ENCODE measurements at regions not wholly inside any gene's neighbourhood (a gene's known extent, or its start where the extent isn't known, plus 50 kb on each side); places are given as distances from the start of the nearest gene placed in this dataset.
"Not testable (repeated sequence)": the region's sequence is repeated elsewhere in the genome, so short reads cannot be mapped to it uniquely, and the experiment has no call there.

DNA sequence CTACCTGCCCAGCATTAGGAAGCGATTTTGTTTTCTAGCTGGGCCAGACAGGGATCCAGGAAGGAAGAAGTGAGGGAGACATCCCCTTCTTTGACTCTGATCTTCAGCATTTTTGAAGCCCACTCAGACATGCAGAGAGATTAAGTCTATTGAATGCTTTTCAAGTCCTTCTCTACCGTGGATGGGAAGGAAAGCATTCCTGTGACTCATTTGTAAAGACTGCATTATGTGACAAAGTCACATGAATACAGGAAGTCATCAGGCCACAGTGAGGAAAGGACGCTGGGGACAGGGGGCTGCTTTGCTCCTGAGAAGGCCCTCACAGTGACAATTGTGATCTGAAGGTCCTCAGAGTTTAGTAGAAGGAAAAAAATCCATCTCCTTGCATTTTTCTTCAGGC is 67.4 kb upstream of the GBA3 start:
- no peak overlapping the region for H3K27ac ChIP-seq (ENCODE audit: poor library complexity, severe bottlenecking)
- no peaks in the 10 kb centered on the region for H3K9me3 ChIP-seq (ENCODE audit: severe bottlenecking)
- H3K4me1 ChIP-seq (ENCODE audit: insufficient read depth, poor library complexity, severe bottlenecking): no peaks in the 10 kb centered on the region
- DNase-seq (ENCODE audit: low spot score) (no peak), ATAC-seq (ENCODE audit: low read depth) (no peak)
- no peaks in the 10 kb centered on the region for H3K27me3 ChIP-seq (ENCODE audit: insufficient read depth, poor library complexity, severe bottlenecking)
- TF ChIP-seq, protein P1, sequence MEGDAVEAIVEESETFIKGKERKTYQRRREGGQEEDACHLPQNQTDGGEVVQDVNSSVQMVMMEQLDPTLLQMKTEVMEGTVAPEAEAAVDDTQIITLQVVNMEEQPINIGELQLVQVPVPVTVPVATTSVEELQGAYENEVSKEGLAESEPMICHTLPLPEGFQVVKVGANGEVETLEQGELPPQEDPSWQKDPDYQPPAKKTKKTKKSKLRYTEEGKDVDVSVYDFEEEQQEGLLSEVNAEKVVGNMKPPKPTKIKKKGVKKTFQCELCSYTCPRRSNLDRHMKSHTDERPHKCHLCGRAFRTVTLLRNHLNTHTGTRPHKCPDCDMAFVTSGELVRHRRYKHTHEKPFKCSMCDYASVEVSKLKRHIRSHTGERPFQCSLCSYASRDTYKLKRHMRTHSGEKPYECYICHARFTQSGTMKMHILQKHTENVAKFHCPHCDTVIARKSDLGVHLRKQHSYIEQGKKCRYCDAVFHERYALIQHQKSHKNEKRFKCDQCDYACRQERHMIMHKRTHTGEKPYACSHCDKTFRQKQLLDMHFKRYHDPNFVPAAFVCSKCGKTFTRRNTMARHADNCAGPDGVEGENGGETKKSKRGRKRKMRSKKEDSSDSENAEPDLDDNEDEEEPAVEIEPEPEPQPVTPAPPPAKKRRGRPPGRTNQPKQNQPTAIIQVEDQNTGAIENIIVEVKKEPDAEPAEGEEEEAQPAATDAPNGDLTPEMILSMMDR (IDR thresholded peaks at IDR 0.05; ENCODE audit: poor library complexity, severe bottlenecking): no peak
- no peaks in the 10 kb centered on the region for H3K36me3 ChIP-seq (ENCODE audit: low read depth)
- no peak overlapping the region for H3K4me3 ChIP-seq (ENCODE audit: severe bottlenecking)

DNA sequence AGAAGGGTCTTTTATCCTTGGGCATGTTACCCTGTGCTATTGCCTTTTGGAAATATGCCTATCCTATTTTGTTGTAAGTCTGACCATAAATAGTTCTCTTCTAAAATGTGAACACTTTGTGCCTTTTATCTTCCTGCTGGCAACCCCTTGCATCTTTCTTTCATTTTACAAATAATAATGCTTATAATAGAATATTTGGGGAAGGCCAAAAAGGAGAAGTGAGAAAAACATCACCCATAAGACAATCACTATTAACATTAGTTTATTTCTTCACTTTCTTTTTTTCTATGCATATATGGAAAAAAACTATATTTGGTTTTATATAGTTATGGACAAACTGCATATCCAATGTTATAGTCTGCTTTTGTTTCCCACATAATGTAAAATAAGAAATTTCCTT is 64.9 kb upstream of the GBA3 start:
- H3K27ac ChIP-seq (ENCODE audit: poor library complexity, severe bottlenecking); H3K4me3 ChIP-seq (ENCODE audit: severe bottlenecking); DNase-seq (ENCODE audit: low spot score); H3K4me1 ChIP-seq (ENCODE audit: insufficient read depth, poor library complexity, severe bottlenecking); ATAC-seq (ENCODE audit: low read depth); H3K27me3 ChIP-seq (ENCODE audit: insufficient read depth, poor library complexity, severe bottlenecking); H3K36me3 ChIP-seq (ENCODE audit: low read depth); H3K9me3 ChIP-seq (ENCODE audit: severe bottlenecking): not testable (repeated sequence)

DNA sequence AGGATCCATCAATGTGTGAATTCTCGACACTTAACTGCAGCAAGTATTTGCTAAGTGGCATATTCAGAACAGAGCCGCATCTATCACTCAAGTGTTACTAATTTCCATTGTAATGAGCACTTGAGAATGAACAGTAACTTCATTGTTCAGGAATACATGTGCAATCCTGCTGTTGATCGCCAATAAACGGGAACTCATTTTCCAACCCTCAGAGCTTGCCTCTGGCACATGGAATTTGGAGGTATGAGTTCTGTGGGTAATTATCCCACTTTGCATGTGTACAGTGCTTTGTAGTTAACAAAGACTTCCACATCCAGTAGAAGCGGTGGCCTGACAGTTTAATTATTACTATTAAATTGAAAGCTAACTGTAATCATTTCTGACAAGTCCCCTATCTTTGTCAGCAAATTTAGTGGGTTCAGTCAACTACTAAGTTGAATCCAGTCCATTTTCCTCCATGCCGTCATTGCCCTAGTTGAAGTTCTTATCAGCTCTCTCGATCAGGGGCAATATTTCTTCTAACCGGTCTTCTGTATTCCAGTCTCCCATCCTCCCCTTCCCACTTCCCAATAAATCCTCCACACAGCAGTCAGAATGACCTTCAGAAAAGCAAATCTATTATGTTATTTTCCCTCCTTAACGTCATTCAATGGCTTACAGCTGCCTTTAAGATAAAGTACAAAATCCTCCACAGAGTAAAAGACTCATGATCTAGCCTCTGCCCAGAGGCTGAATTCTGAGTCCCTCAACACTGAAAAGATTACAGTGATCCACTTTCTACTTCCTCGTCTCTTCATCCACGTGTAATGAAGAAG is 62.4 kb upstream of the GBA3 start:
- H3K27ac ChIP-seq (ENCODE audit: poor library complexity, severe bottlenecking); DNase-seq (ENCODE audit: low spot score); H3K9me3 ChIP-seq (ENCODE audit: severe bottlenecking); H3K36me3 ChIP-seq (ENCODE audit: low read depth); H3K27me3 ChIP-seq (ENCODE audit: insufficient read depth, poor library complexity, severe bottlenecking); H3K4me3 ChIP-seq (ENCODE audit: severe bottlenecking); H3K4me1 ChIP-seq (ENCODE audit: insufficient read depth, poor library complexity, severe bottlenecking); ATAC-seq (ENCODE audit: low read depth): not testable (repeated sequence)

DNA sequence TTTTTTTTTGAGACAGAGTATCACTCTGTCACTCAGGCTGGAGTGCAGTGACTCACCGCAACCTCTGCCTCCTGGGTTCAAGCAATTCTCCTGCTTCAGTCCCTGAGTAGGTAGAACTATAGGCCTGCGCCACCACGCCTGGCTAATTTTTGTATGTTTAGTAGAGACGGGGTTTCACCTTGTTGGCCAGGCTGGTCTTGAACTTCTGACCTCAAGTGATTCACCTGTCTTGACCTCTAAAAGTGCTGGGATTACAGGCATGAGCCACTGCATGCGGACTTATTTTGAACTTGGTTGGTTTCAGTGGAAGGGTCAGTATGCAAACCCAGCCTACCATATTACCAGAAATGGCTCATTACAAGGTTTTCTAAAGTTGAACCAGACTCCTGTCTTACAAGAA is 61.6 kb upstream of the GBA3 start:
- H3K9me3 ChIP-seq (ENCODE audit: severe bottlenecking); H3K36me3 ChIP-seq (ENCODE audit: low read depth); H3K27me3 ChIP-seq (ENCODE audit: insufficient read depth, poor library complexity, severe bottlenecking); H3K27ac ChIP-seq (ENCODE audit: poor library complexity, severe bottlenecking); DNase-seq (ENCODE audit: low spot score); ATAC-seq (ENCODE audit: low read depth); H3K4me3 ChIP-seq (ENCODE audit: severe bottlenecking); H3K4me1 ChIP-seq (ENCODE audit: insufficient read depth, poor library complexity, severe bottlenecking): not testable (repeated sequence)

DNA sequence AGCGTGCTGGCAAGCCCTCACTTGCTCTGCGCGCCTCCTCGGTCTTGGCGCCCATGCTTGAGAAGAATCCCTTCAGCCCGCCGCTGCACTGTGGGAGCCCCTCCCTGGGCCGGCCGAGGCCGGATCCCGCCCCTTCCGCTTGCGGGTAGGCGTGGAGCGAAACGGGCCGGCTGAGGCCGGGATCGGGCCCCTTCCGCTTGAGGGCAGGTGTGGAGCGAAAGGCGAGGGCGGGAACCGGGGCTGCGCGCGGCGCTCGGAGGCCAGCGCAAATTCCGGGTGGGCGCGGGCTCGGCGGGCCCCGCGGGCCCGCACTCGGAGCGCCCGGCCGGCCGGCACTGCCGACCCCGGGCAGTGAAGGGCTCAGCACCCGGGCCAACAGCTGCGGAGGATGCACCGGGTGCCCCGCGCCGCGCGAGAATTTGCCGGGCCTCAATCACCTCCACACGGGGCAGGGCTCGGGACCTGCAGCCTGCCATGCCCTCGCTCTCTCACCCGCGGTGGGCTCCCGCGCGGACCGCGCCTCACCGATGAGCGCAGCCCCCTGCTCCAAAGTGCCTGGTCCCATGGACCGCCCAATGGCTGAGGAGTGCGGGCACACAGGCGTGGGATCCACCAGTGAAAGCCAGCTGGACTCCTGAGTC is 58.1 kb upstream of the GBA3 start:
- Histone ChIP-seq H3K4me3 (ENCODE audit: severe bottlenecking) (no peak overlapping the region), H3K36me3 (ENCODE audit: low read depth) (no peaks in the 10 kb centered on the region), H3K27me3 (ENCODE audit: insufficient read depth, poor library complexity, severe bottlenecking) (no peaks in the 10 kb centered on the region), H3K27ac (ENCODE audit: poor library complexity, severe bottlenecking) (no peak overlapping the region), H3K9me3 (ENCODE audit: severe bottlenecking) (no peaks in the 10 kb centered on the region), H3K4me1 (ENCODE audit: insufficient read depth, poor library complexity, severe bottlenecking) (no peaks in the 10 kb centered on the region)
- TF ChIP-seq, protein P1 (IDR thresholded peaks at IDR 0.05; ENCODE audit: poor library complexity, severe bottlenecking): no peak
- no peak for ATAC-seq (ENCODE audit: low read depth)
- no peak for DNase-seq (ENCODE audit: low spot score)

DNA sequence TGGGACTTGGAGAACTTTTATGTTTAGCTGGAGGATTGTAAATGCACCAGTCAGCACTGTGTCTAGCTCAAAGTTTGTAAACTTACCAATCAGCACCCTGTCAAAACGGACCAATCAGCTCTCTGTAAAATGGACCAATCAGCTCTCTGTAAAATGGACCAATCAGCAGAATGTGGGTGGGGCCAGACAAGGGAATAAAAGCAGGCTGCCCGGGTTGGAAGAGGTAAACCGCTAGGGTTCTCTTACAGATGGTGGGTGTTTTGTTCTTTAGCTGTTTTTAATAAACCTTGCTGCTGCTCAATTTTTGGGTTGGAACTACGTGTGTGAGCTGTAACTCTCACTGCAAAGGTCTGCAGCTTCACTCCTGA is 57.6 kb upstream of the GBA3 start:
- H3K27ac ChIP-seq (ENCODE audit: poor library complexity, severe bottlenecking); DNase-seq (ENCODE audit: low spot score); H3K4me3 ChIP-seq (ENCODE audit: severe bottlenecking); H3K27me3 ChIP-seq (ENCODE audit: insufficient read depth, poor library complexity, severe bottlenecking); H3K9me3 ChIP-seq (ENCODE audit: severe bottlenecking); H3K4me1 ChIP-seq (ENCODE audit: insufficient read depth, poor library complexity, severe bottlenecking); H3K36me3 ChIP-seq (ENCODE audit: low read depth); ATAC-seq (ENCODE audit: low read depth): not testable (repeated sequence)

DNA sequence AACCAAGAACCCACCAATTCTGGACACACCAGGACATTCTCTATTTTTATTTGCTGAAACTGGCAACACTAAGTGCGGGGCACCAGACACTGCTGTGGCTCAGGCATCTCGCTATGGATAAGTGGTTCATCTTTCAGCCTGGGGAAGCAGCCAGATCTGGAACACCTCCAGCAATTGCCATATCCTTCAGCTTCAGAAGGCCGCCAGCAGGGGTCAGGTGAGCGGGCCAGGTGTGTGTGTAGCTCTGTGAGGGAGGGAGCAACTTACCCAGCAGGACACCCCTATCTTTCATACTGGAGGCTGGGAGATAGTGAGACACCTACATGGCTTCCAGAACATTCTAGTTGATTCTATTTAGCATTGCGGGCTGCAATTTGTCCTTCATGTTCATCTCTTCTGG is 57.0 kb upstream of the GBA3 start:
- Histone ChIP-seq H3K9me3 (ENCODE audit: severe bottlenecking) (no peaks in the 10 kb centered on the region), H3K4me3 (ENCODE audit: severe bottlenecking) (no peak overlapping the region), H3K27ac (ENCODE audit: poor library complexity, severe bottlenecking) (no peak overlapping the region), H3K27me3 (ENCODE audit: insufficient read depth, poor library complexity, severe bottlenecking) (no peaks in the 10 kb centered on the region), H3K36me3 (ENCODE audit: low read depth) (no peaks in the 10 kb centered on the region), H3K4me1 (ENCODE audit: insufficient read depth, poor library complexity, severe bottlenecking) (no peaks in the 10 kb centered on the region)
- ATAC-seq (ENCODE audit: low read depth): no peak
- DNase-seq (ENCODE audit: low spot score): no peak
- TF ChIP-seq, protein P1 (IDR thresholded peaks at IDR 0.05; ENCODE audit: poor library complexity, severe bottlenecking): no peak

Measured in RWPE2 (cell line).